NCI-H187 (cell line): ENCODE measurements at regions not wholly inside any gene's neighbourhood (a gene's known extent, or its start where the extent isn't known, plus 50 kb on each side); places are given as distances from the start of the nearest gene placed in this dataset.

Source experiments
- DNase-seq, 2 experiments: peaks; one replicate each; lab custom pipeline; 2025; lab: John Stamatoyannopoulos, UW

- DNase-seq: no peak
Observed at GRCh38 chr3:16809482-16809881, 75.3 kb upstream of the PLCL2 start.

- no peak for DNase-seq
Observed at GRCh38 chr3:16809993-16810392, 74.8 kb upstream of the PLCL2 start.

- DNase-seq: no peak
Observed at GRCh38 chr3:16810593-16811367, 74.0 kb upstream of the PLCL2 start.

DNA sequence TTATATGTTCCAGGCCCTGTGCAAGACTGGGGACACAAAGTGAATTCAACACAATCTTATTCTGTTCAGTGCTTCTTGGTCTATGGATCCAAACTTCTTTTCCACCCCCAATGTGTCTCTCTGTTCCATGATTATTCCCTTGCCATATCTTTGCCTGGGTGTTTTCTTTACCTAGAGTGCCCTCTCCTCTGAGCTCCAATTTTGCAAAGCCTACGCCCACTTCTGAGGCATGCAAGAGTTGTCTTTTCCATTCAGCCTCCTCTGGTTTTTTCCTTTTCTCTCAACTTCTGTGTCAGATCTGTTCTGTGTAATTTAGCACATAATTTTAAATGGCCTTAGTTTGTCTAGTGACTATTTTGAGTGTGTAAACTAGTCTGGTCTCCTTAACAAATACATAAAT is 72.8 kb upstream of the PLCL2 start:
- DNase-seq: no peak

DNA sequence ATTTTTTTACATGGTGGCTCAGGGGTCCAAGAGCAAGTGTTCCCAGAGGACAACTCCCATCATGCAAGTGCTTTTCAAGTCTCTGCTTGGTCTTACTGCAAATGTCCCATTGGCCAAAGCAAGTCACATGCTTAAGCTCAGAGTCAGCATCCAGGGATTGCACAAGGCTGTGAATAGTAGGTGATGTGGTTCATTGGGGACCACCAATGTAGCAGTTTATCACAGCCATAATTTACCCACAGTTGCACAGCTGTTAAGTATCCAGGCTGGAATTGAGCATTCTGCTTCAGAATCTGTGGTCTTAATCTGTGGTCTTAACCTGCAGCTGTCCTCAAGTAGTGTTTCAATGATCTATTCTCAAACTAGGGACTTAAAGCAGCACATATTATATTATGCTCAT is 71.4 kb upstream of the PLCL2 start:
- DNase-seq: no peak

- DNase-seq: no peak
Observed at GRCh38 chr3:16816048-16816780, 68.5 kb upstream of the PLCL2 start.

DNA sequence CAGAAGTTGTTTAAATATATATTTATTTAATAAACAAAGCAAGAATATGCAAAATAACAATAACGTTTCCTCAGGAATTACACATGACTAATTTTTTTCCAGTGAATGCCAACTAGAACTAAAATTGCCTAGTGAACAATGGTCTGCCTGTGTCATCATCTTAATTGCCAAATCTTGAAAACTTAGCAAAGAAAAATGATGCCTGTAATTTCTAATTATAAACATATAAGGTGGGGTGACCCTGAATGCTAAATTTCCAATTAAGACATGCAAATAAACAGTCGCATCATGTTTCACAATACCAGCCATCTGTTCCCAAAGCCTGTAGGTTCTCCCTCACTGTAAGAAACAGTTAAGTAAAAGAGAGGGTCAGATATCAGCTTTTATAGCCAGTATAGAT is 67.6 kb upstream of the PLCL2 start:
- DNase-seq: no peak

DNA sequence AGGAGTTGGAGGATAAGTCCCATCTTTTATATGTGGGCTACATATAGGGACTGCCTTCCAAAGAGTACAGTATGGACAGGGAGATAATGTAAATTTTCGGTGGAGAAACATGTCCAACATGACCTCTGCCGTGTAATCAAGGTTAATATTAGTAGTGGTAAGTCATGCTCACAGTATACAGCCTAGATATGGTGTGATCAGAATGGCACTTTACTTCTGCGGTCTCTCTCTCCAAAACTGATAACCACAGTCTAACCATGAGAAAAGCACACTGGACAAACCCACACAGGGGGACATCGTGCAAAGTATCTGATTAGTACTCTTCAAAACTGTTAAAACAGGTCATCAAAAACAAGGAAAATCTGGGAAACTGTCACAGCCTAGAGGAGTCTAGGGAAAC is 66.6 kb upstream of the PLCL2 start:
- DNase-seq: no peak

- no peak for DNase-seq
Observed at GRCh38 chr3:16818945-16819344, 65.8 kb upstream of the PLCL2 start.

GRCh38 chr3:16820485-16820884 is 64.3 kb upstream of the PLCL2 start:
- no peak for DNase-seq

- no peak for DNase-seq
Observed at GRCh38 chr3:16821053-16821452, 63.7 kb upstream of the PLCL2 start.

- DNase-seq: no peak
Observed at GRCh38 chr3:16824081-16824696, 60.6 kb upstream of the PLCL2 start.

GRCh38 chr3:16825617-16826204 is 59.0 kb upstream of the PLCL2 start:
- no peak for DNase-seq

- DNase-seq: no peak
Observed at GRCh38 chr3:16828815-16829214, 55.9 kb upstream of the PLCL2 start.

DNA sequence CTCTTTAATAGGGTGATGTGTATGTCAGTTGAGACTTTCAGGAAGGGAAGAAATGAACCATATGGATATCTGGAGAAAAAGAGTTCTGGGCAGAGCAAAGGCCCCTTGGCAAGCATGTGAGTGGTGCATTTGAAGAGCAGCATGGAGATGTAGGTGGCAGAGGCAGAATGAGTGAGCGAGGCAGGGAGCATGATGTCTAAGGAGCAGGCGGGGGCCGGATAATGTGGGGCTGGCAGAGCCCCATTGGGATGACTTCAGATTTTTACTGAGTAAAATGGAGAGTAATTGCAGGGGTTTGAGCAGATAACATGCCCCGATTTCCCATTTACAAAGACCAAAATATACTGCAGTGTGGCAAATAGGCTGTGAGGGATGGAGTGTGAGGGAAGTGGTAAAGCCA is 52.9 kb upstream of the PLCL2 start:
- DNase-seq: no peak

DNA sequence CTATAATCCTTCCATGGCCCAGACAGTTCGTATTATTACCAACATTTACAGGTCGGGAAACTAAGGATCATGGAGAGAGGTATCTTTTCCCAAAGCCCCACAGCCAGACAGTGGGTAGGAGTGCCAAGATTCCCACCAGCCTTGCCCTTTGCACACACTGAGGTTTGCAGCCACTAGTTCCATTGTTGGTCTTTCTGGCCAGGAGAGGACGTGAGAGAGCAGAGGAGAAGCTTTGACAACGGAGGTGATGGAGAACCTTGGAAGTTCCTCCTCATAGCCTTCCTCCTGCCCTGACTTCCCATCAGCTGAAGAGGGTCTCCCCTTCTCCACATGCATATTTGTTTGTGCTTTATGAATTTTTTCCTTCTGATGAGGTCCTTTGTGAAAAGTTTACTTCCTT is 50.5 kb upstream of the PLCL2 start:
- no peak for DNase-seq

- no peak for DNase-seq
Observed at GRCh38 chr3:16834753-16835152, 50.0 kb upstream of the PLCL2 start.
